Brain microvascular endothelial cell (primary cell): ENCODE measurements at regions not wholly inside any gene's neighbourhood (a gene's known extent, or its start where the extent isn't known, plus 50 kb on each side); places are given as distances from the start of the nearest gene placed in this dataset.

Experiments
- DNase-seq: peaks from one replicate; pipeline ENCODE4 v3.0.0-alpha.2; 2020
- H3K27ac ChIP-seq: fragments of 250-450 bp; sonication (Bioruptor Pico); 2 replicates; pipeline ENCODE4 v1.5.1; 2020; ENCODE audit warnings: mild to moderate bottlenecking, moderate library complexity
- H3K27me3 ChIP-seq: fragments of 250-450 bp; sonication (Bioruptor Pico); replicated peaks from 2 replicates; pipeline ENCODE4 v1.5.1; 2020; ENCODE audit warnings: mild to moderate bottlenecking
- H3K36me3 ChIP-seq: fragments of 250-450 bp; sonication (Bioruptor Pico); replicated peaks from 2 replicates; pipeline ENCODE4 v1.5.1; 2020; ENCODE audit warnings: mild to moderate bottlenecking
- H3K4me3 ChIP-seq: 2 replicates; pipeline ENCODE4 v1.5.1; 2011; ENCODE audit warnings: low read depth, mild to moderate bottlenecking, control low read depth, low read length, moderate library complexity
- in situ Hi-C: cut with HindIII; loops from 2 replicates; pipeline ENCODE4 v1.10.0; 2017; ENCODE audit warnings: low sequenced_read_pairs, low pct_ligation_motif_present
- TF ChIP-seq, protein P1 (sequence below): IDR thresholded peaks from 2 replicates; pipeline ENCODE4 v1.5.1; 2011; ENCODE audit warnings: low read depth, mild to moderate bottlenecking, moderate library complexity, low read length, control low read depth, inconsistent platforms; ENCODE audit errors: missing control alignments

DNA sequence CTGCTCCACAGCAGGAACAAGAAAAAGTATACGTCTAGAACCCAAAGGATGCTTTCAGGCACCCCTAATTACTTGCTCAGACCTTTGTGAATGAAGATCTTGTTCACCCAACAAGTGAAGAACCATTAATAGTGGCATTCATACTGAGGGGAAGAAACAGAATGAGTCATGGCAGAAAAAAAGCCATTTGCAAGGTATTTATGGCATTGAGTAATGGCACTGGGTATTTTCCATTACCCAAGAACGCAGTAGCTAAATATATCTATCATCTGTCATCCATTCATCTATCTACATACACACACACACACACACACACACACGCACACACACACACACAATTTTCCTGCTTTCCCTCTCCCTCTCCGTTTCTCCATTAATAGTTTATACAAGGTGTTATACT lies 56.4 kb upstream of the XIRP2 start:
- H3K27me3 ChIP-seq = no peaks in the 10 kb centered on the region
- in situ Hi-C loops = no loop called here
- DNase-seq = no peak
- no peaks in the 10 kb centered on the region for H3K36me3 ChIP-seq
- H3K27ac ChIP-seq = no peak overlapping the region
- no peak overlapping the region for H3K4me3 ChIP-seq
- TF ChIP-seq, protein P1, sequence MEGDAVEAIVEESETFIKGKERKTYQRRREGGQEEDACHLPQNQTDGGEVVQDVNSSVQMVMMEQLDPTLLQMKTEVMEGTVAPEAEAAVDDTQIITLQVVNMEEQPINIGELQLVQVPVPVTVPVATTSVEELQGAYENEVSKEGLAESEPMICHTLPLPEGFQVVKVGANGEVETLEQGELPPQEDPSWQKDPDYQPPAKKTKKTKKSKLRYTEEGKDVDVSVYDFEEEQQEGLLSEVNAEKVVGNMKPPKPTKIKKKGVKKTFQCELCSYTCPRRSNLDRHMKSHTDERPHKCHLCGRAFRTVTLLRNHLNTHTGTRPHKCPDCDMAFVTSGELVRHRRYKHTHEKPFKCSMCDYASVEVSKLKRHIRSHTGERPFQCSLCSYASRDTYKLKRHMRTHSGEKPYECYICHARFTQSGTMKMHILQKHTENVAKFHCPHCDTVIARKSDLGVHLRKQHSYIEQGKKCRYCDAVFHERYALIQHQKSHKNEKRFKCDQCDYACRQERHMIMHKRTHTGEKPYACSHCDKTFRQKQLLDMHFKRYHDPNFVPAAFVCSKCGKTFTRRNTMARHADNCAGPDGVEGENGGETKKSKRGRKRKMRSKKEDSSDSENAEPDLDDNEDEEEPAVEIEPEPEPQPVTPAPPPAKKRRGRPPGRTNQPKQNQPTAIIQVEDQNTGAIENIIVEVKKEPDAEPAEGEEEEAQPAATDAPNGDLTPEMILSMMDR = no peak

DNA sequence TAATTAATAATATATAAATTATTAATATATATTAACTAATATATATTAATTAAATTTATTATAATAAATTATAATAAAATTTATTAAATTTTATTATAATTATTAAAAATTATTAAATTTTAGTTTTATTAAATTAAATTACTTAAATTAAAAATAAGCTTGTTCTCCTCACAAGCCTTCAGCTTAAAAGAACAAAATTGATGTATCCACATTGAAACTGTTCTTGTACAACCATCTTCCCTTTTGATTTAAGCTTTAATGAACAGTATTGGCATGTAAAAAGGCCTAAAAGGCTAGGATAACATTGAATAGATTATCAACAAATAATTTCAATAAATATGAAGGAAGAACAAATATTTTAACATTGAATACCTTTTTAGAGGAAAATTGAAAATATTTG lies 62.4 kb upstream of the XIRP2 start:
- no peak overlapping the region for H3K4me3 ChIP-seq
- TF ChIP-seq, protein P1 = no peak
- H3K27me3 ChIP-seq = no peaks in the 10 kb centered on the region
- DNase-seq = no peak
- in situ Hi-C loops = no loop called here
- H3K27ac ChIP-seq = no peak overlapping the region
- H3K36me3 ChIP-seq = no peaks in the 10 kb centered on the region

DNA sequence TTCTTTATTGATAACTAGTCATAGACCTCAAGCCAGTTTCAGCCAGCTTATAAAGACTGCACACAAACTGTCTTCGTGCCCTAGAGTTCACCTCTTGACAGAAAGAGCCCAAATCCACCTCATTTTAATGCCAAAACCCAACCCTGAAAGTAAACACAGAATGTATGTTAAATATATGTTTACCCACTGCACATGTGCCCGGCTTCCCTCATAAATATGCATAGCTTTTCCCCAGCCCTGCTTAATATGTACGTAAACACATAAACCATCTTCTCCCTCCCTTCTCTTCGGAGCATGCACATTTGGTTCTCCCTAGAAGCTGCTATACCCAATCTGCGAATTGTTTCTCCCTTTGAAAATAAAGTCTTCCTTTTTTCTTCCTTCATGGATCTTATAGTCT lies 73.9 kb upstream of the XIRP2 start:
- Histone ChIP-seq H3K36me3 (no peaks in the 10 kb centered on the region), H3K27me3 (no peaks in the 10 kb centered on the region), H3K4me3 (no peak overlapping the region), H3K27ac (no peak overlapping the region)
- TF ChIP-seq, protein P1 = no peak
- DNase-seq = no peak
- in situ Hi-C loops = no loop called here

DNA sequence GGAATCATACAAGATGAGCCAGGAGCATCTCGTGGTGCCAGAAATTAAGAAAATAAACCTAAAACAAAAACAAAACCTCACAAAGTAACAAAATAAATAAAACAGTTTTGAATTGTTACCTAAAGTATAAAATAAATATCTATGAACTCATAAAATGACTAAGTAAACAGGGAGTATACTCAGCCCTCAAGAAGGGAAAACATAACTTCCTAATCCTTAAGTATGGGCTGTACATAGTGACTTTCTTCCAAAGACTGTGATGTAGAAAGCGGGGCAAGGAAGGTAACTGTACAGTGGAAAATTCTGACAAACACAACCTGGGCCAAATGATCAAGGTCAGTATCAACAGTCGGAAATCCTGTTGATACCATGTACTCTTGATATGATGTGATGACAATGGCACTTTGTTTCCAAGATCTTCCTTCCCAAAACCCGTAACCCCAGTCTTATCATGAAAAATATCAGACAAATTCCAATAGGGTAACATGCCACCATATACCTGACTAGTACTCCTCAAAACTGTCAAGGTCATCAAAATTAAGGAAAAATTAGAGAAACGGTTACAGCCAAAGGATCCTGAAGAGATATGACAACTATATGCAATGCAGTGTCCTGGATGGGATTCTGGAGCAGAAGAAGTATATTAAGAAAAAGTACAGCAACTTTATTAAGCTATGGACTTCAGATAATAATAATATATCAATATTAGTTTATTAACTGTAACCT lies 76.0 kb upstream of the XIRP2 start:
- in situ Hi-C loops = no loop called here
- Histone ChIP-seq H3K4me3 (no peak overlapping the region), H3K27ac (no peak overlapping the region), H3K36me3 (no peaks in the 10 kb centered on the region), H3K27me3 (no peaks in the 10 kb centered on the region)
- no peak for DNase-seq
- TF ChIP-seq, protein P1 = no peak

DNA sequence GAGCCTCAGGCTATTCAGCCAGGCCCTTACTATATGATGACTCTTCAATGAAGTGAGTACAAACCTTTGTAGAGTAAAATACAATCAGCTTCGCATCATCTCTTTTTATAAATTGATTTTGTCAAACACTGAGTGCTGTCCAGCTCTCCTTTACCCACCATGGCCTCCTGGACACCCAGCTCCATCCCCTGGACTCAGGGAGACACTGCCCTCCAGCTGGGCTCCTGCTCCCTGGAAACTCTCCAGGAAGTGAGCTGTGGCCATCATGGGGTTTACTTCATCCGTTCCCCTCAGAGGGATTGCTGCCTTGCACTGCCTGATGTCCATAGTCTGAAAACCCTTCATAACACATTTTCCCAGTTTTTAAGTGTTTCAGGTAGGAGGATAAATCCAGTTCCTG lies 82.5 kb upstream of the XIRP2 start:
- DNase-seq = no peak
- Histone ChIP-seq H3K4me3 (no peak overlapping the region), H3K27me3 (no peaks in the 10 kb centered on the region), H3K36me3 (no peaks in the 10 kb centered on the region), H3K27ac (no peak overlapping the region)
- in situ Hi-C loops = no loop called here
- TF ChIP-seq, protein P1 = no peak
